ENCODE measurements at regions not wholly inside any gene's neighbourhood (a gene's known extent, or its start where the extent isn't known, plus 50 kb on each side); places are given as distances from the start of the nearest gene placed in this dataset.

DNA sequence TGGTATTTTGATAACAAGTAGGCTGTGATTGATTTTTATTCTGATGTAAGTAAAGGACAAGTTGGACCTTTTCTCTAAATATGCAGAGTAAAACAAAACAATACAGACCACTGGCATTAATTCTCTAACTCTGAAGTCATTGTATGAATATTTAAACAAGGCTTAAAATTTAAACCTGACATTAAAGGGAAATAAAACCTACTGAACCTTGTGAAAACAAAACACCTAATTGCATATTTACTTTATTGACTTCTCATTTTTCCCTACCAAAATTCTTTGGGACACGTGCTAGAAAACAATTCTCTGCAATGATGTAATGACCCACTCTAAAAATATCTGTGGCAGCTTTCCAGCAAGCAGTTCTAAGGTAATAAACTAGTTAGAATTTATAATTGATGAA lies 369.7 kb upstream of the TRAM1L1 start:
- Histone ChIP-seq H3K4me3 (no peak overlapping the region), H3K4me1 (no peaks in the 10 kb centered on the region), H3K27me3 (no peaks in the 10 kb centered on the region), H3K27ac (no peak overlapping the region), H3K9me3 (no peaks in the 10 kb centered on the region), H3K36me3 (no peaks in the 10 kb centered on the region)
- TF ChIP-seq POLR2A (IDR thresholded peaks at IDR 0.05): no peak
- TF ChIP-seq, protein P1, sequence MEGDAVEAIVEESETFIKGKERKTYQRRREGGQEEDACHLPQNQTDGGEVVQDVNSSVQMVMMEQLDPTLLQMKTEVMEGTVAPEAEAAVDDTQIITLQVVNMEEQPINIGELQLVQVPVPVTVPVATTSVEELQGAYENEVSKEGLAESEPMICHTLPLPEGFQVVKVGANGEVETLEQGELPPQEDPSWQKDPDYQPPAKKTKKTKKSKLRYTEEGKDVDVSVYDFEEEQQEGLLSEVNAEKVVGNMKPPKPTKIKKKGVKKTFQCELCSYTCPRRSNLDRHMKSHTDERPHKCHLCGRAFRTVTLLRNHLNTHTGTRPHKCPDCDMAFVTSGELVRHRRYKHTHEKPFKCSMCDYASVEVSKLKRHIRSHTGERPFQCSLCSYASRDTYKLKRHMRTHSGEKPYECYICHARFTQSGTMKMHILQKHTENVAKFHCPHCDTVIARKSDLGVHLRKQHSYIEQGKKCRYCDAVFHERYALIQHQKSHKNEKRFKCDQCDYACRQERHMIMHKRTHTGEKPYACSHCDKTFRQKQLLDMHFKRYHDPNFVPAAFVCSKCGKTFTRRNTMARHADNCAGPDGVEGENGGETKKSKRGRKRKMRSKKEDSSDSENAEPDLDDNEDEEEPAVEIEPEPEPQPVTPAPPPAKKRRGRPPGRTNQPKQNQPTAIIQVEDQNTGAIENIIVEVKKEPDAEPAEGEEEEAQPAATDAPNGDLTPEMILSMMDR (IDR thresholded peaks at IDR 0.05 in 4 of 5, conservative IDR thresholded peaks at IDR 0.05 in 1 of 5): no peak
- intact Hi-C loops (cut with DNase I; ENCODE audit: low total_unique reads) (no loop called here), in situ Hi-C loops (cut with MboI; ENCODE audit: low sequenced_read_pairs in 4 of 4) (no loop called here)
- DNase-seq (no peak), ATAC-seq (no peak)

DNA sequence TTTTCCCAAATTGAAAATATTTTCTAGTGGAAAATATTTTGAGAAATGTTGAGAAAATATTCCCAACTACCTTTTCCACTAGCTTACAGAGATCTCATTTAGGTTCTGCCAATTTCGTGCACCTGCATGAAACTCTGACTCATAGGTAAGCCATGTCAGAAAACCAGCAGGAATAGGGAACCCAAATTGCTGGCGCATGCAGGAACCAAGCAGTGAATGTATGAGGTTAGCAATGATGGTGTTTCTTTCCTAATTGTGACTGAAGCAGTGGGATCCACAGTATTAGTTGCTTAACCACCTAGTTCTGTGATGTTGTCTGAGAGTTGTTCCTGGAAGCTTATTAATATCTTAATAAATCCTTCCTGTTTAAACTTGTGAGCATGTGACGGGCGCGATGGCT lies 381.0 kb upstream of the TRAM1L1 start:
- no peaks in the 10 kb centered on the region for H3K36me3 ChIP-seq
- no peak for DNase-seq

DNA sequence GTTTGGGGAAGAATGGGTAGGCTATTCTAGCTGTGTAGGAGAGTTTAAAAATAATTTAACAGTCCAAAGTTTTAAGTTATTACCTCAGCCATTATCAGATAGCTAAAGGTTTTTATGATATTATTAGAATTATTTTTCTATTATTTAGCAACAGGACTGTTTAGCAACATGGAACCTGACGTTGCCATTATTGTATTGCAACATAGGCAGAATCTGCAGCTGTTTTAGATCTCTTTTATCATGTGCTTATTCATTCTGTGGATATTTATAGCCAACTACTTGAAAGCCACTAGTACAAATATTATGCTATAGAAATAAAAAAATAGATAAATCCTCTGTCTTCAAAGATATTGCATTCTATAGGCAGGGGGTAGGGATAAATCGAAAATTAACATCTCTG lies 382.0 kb upstream of the TRAM1L1 start:
- TF ChIP-seq, protein P1 (IDR thresholded peaks at IDR 0.05 in 4 of 5, conservative IDR thresholded peaks at IDR 0.05 in 1 of 5): no peak
- no peak for TF ChIP-seq POLR2A (IDR thresholded peaks at IDR 0.05)
- DNase-seq (no peak), ATAC-seq (no peak)
- in situ Hi-C loops (cut with MboI; ENCODE audit: low sequenced_read_pairs in 4 of 4) (no loop called here), intact Hi-C loops (cut with DNase I; ENCODE audit: low total_unique reads) (no loop called here)
- Histone ChIP-seq H3K27me3 (no peaks in the 10 kb centered on the region), H3K36me3 (no peaks in the 10 kb centered on the region), H3K27ac (no peak overlapping the region), H3K4me3 (no peak overlapping the region), H3K4me1 (no peaks in the 10 kb centered on the region), H3K9me3 (no peaks in the 10 kb centered on the region)

More for the DNA sequence above, 381.0 kb upstream of the TRAM1L1 start:
- intact Hi-C loops (cut with DNase I; ENCODE audit: low total_unique reads) (no loop called here), in situ Hi-C loops (cut with MboI; ENCODE audit: low sequenced_read_pairs in 4 of 4) (no loop called here)
- H3K4me3 ChIP-seq: no peak overlapping the region
- H3K9me3 ChIP-seq: no peaks in the 10 kb centered on the region
- TF ChIP-seq, protein P1 (IDR thresholded peaks at IDR 0.05 in 4 of 5, conservative IDR thresholded peaks at IDR 0.05 in 1 of 5): no peak
- TF ChIP-seq POLR2A (IDR thresholded peaks at IDR 0.05): no peak
- H3K4me1 ChIP-seq: no peaks in the 10 kb centered on the region
- H3K27me3 ChIP-seq: no peaks in the 10 kb centered on the region
- no peak for ATAC-seq
- H3K27ac ChIP-seq: no peak overlapping the region

DNA sequence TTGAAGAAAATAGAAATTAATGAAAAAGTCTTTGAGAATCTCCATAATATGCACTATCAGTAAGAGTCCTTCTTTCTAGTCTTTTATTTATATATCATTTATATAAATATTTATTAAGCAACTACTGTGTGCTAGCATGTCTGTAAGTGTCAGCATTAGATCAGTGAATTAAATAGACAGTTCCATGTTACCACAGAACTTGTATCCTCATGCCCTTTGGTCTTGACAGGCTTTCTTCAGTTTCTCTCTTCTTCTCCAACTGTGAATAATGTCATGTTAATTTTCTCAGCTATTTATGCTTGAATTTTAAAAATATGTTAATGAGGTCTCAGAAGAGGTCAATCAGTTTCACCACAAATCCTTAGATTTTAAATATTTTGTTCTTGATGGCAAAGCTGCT lies 389.6 kb upstream of the TRAM1L1 start:
- TF ChIP-seq, protein P1 (IDR thresholded peaks at IDR 0.05 in 4 of 5, conservative IDR thresholded peaks at IDR 0.05 in 1 of 5): no peak
- no peak for TF ChIP-seq POLR2A (IDR thresholded peaks at IDR 0.05)
- in situ Hi-C loops (cut with MboI; ENCODE audit: low sequenced_read_pairs in 4 of 4): no loop called here

DNA sequence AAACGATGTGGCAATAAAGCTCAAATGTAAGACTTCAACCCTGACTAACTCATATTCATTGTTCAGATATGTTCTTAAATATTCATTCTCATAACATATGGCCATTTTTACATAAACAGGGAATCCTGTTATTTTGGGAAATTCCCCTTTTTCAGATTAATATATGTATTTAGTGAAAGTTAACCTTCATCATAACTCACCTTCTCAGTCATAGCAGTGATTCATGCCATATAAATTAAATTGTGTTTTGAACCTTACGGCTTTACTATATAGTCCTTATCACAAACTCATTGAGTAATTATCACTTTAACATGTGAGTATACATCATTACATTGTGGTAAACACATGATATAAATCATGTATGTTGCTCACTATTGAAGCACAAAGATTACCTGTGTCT lies 392.5 kb upstream of the TRAM1L1 start:
- DNase-seq (no peak), ATAC-seq (no peak)
- H3K27me3 ChIP-seq: no peaks in the 10 kb centered on the region
- no peaks in the 10 kb centered on the region for H3K9me3 ChIP-seq
- in situ Hi-C loops (cut with MboI; ENCODE audit: low sequenced_read_pairs in 4 of 4) (no loop called here), intact Hi-C loops (cut with DNase I; ENCODE audit: low total_unique reads) (no loop called here)
- TF ChIP-seq, protein P1 (IDR thresholded peaks at IDR 0.05 in 4 of 5, conservative IDR thresholded peaks at IDR 0.05 in 1 of 5): no peak
- TF ChIP-seq POLR2A (IDR thresholded peaks at IDR 0.05): no peak
- H3K27ac ChIP-seq: no peak overlapping the region
- no peaks in the 10 kb centered on the region for H3K36me3 ChIP-seq
- no peaks in the 10 kb centered on the region for H3K4me1 ChIP-seq
- H3K4me3 ChIP-seq: no peak overlapping the region

More for the DNA sequence above, 389.6 kb upstream of the TRAM1L1 start:
- intact Hi-C loops (cut with DNase I; ENCODE audit: low total_unique reads): no loop called here
- Histone ChIP-seq H3K4me3 (no peak overlapping the region), H3K36me3 (no peaks in the 10 kb centered on the region), H3K27me3 (no peaks in the 10 kb centered on the region), H3K27ac (no peak overlapping the region), H3K9me3 (no peaks in the 10 kb centered on the region), H3K4me1 (no peaks in the 10 kb centered on the region)
- DNase-seq: no peak
- no peak for ATAC-seq

All from gastrocnemius medialis (tissue), 4 donors.